NCI-H2196 (cell line): ENCODE measurements at regions not wholly inside any gene's neighbourhood (a gene's known extent, or its start where the extent isn't known, plus 50 kb on each side); places are given as distances from the start of the nearest gene placed in this dataset.
"Not testable (repeated sequence)": the region's sequence is repeated elsewhere in the genome, so short reads cannot be mapped to it uniquely, and the experiment has no call there.

ENCODE experiments used
- DNase-seq: peaks from one replicate; lab custom pipeline; 2025; ENCODE audit not compliant: unreplicated experiment; lab: John Stamatoyannopoulos, UW

GRCh38 chr9:33623658-33624586 is 99.9 kb downstream of the ANKRD18B start:
- DNase-seq, result peak; percentile 82

DNA sequence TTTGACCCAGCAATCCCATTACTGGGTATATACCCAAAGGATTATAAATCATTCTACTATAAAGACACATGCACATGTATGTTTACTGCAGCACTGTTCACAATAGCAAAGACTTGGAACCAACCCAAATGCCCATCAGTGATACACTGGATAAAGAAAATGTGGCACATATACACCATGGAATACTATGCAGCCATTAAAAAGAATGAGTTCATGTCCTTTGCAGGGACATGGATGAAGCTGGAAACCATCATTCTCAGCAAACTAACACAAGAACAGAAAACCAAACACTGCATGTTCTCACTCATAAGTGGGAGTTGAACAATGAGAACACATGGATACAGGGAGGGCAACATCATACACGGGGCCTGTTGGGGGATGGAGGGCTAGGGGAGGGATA is 104.3 kb downstream of the ANKRD18B start:
- DNase-seq, result not testable (repeated sequence)

DNA sequence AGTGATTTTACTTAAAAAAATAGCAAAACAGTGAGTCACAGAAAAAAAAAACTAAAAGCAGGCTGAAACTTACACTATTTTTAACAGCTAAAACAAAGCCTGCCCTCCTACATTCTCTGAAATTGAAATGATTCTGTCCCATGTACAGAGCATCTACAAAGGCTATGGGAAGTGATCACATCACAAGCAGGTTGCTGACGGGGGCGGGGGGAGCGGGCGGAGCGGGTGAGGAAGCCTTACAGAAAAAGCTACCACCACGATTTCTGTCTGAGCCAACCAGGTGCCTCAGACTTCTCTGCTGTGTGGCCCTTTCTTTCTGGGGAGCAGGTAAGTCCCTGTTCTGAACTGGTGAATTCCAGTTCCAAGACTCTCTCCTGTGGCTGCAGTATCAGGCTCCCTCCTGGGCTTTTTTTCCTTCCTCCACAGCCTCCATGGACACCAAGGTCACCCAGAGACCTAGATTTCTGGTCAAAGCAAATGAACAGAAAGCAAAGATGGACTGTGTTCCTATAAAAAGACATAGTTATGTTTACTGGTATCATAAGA is 104.9 kb downstream of the ANKRD18B start:
- DNase-seq, result no peak

GRCh38 chr9:33633636-33634035 is 109.6 kb downstream of the ANKRD18B start:
- DNase-seq, result no peak

DNA sequence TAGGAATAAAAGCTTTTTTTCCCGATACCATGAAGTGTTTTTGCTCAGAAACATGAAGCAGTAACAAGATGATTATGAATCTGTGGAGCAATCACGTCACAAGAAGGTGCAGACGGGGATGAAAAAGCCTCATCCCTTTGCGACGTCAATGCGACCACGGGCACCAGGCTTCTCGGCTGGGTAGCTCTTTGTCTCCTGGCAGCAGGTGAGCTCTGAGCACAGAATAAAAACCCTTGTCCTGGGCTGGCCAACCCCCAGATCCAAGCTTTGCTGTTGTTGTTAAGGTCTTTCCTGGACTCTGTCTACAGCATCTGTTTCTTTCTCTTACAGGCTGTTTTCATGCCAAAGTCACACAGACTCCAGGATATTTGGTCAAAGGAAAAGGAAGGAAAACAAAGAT is 113.8 kb downstream of the ANKRD18B start:
- no peak for DNase-seq

- DNase-seq, result no peak
Observed at GRCh38 chr9:33638391-33638915, 114.4 kb downstream of the ANKRD18B start.

DNA sequence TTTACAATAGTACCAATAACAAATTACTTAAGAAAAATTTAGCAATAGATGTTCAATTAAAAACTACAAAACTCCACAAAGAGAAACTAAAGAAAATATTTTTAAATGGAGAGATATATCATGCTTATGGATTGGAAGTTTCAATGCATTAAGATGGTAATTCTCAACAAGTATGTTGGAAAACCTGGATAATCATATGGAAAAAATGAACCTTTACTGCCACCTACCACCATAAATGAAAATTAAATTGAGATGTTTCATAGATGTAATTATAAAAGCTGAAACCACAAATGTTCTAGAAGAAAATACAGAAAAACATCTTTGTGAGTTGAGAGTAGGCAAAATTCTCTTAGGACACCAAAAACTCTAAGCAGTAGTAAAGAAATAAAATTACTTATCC is 121.7 kb downstream of the ANKRD18B start:
- no peak for DNase-seq

- DNase-seq, result no peak
Observed at GRCh38 chr9:33649463-33649862, 125.4 kb downstream of the ANKRD18B start.

DNA sequence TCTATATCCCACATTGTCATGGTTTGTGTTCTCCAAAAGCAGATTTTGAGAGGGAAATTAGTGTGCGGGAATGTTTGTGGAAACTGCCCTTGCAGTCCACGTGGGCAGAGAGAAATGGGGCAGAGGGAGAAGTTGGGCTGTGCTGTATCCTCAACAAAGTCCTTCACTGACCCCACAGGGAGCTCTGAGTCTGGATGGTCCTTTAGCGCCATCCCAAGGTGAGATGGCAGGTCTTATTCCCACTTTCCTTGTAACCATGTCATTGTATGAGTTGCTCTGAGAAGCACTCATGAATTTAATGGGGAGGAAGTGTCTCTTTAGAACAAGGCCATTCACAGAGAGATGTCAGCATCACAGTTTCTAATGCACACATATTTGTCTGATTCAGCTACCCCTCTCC is 127.1 kb downstream of the ANKRD18B start:
- no peak for DNase-seq

DNA sequence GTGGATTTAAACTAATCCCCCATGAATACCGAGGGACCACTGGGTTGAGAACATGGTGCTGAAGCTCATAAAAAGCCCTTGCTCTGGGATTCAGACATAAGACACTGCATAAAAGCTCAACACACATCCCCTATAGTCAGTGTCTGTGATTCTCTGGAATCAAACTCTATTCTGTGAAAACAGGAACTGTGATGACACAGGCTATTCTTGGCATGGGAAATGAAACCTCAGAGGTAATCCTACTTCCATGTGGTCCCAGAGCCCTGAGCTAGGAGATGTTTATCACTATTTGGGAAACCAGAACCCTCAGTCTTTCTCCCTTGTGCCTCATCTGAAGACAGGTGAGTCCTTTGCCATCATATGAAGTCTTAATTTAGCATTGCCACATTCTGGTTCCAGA is 135.4 kb upstream of the PRSS3 start:
- DNase-seq, result no peak

DNA sequence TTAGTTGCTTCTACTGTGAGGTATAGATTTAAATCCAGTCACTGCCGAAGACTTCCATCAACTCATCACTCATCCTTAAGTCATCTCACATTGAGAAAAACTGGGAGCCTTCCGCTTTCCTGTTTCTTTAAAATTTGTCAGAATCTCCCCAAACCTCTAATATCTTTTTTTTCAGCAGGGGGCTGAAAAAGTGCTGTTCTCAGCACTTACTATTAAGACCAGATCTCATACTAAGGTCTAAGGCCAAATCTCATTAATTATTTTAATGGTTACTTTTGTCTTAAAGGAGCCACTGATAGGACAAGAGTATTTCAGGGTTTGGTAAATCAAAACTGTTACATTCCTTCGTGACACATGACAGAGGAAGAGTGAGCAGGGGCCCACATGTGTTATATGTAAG is 134.6 kb upstream of the PRSS3 start:
- DNase-seq, result no peak

GRCh38 chr9:33661176-33661575 is 134.2 kb upstream of the PRSS3 start:
- no peak for DNase-seq

- no peak for DNase-seq
Observed at GRCh38 chr9:33662871-33663270, 132.5 kb upstream of the PRSS3 start.

DNA sequence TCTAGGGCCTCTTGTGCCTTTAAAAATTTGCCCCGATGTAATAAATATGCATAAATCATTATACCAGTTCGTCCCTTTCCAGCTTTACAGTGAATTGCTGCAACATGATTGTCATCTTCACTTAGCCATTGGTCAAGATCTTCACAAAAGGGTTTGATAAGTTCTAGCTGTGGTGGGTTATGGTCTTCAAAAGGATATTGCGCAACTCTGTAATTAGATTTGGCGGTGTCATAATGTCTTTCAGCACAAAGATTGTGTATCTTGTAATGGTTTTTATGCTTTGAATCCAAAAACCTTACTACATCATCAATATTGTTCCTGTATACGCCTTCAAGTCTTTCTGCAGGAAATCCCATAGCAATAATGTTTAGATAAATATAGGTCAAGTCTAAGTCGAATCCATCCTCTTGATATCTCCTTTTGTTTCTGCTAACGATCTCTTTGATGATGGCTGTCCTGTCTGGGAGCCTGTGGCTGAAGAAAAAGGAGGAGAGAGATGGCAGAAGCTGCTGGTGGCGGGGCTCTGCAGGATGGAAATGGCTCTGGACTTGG is 119.1 kb upstream of the PRSS3 start:
- DNase-seq, result not testable (repeated sequence)

- peak; percentile 28 for DNase-seq
Observed at GRCh38 chr9:33676746-33677505, 118.4 kb upstream of the PRSS3 start.

DNA sequence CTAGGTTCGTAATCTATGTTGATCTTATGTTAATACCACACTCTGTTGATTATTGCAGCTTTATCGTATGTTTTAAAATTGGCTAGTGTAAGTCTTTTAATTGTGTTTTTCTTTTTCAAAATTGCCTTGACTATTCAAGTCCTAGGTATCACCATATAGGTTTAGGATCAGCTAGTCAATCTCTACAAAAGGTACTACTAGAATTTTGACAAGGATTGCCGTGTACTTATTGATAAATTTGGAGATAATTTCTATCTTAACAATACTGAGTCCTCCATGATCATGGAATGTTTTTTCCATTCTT is 117.9 kb upstream of the PRSS3 start:
- no peak for DNase-seq

- DNase-seq, result no peak
Observed at GRCh38 chr9:33677961-33678360, 117.4 kb upstream of the PRSS3 start.

- no peak for DNase-seq
Observed at GRCh38 chr9:33682551-33682950, 112.8 kb upstream of the PRSS3 start.

DNA sequence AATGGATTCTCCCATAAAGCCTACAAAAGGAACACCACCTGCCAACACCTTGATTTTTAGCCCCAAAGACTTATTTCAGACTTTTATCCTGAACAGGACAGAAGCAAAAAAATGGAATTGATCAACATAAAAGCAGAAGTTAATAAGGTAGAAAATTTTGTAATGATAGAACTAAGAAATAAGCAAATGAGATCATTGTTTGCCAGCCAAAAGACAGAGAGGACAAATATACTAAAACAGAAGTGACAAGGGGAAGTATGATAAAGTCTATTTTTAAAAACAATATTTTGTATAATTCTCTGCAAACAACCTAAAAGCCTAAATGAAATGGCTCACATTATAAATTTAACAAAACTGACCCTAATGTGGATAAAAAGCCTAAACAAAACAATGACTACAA is 110.5 kb upstream of the PRSS3 start:
- DNase-seq, result no peak

GRCh38 chr9:33686942-33687341 is 108.4 kb upstream of the PRSS3 start:
- no peak for DNase-seq

GRCh38 chr9:33687779-33688178 is 107.6 kb upstream of the PRSS3 start:
- peak; percentile 39 for DNase-seq
